K562 (cell line): ENCODE measurements at regions not wholly inside any gene's neighbourhood (a gene's known extent, or its start where the extent isn't known, plus 50 kb on each side); places are given as distances from the start of the nearest gene placed in this dataset.

ENCODE experiments used
- ATAC-seq: fragments of 200-7000 bp; cut with Tn5 transposase; 3 replicates; pipeline ENCODE4 v1.9.1; 2020; ENCODE audit warnings: moderate library complexity
- BruUV-seq: library from RNA; stranded (reverse); fragments of 400-500 nt; replicated peaks from 2 replicates; lab custom pipeline; 2021; lab: Mats Ljungman, UMichigan
- CTCF ChIA-PET: fragments of 300-600 bp; formaldehyde crosslinking; extraction: SDS; loops from one replicate; lab custom pipeline; 2021; ENCODE audit warnings: low intra/inter-chr PET ratio; lab: Yijun Ruan, JAX
- POLR2A ChIA-PET: fragments of 300-600, 350-650 bp; sonication (Branson Sonifier 250); formaldehyde crosslinking; extraction: SDS; loops from one replicate; lab custom pipeline; 2021; ENCODE audit warnings: antibody characterized with exemption, inconsistent platforms; lab: Yijun Ruan, JAX
- DNase-seq, 4 experiments: peaks; one replicate each; pipeline versions ENCODE4 v3.0.0 to v3.0.0-alpha.2; 2011 to 2018; ENCODE audit warnings: low spot score in 3 of 4, mixed read lengths in 3 of 4; ENCODE audit errors: extremely low read depth in 1 of 4
- FAIRE-seq: peaks from 2 replicates; lab custom pipeline; 2011; peaks lifted over from hg19 to GRCh38; lab: Jason Lieb, UNC
- H2AFZ ChIP-seq: 2 replicates; pipeline ENCODE4 v1.6.0; 2011; ENCODE audit warnings: low read depth, low read length, control low read depth, inconsistent platforms
- H3K27ac ChIP-seq: fragments of 200-600 bp; 3 replicates; pipeline ENCODE4 v1.8.0; 2011; ENCODE audit warnings: low read depth, mild to moderate bottlenecking, control low read depth, inconsistent platforms, low read length, moderate library complexity, mixed read lengths; ENCODE audit errors: extremely low read depth
- H3K27me3 ChIP-seq, 2 experiments: fragments of 300-600 bp in 1 of 2; 2 replicates in 1 of 2; 3 replicates in 1 of 2; pipeline versions ENCODE4 v1.6.0 to v1.8.0; 2011; ENCODE audit warnings: inconsistent platforms in 2 of 2, low read length in 2 of 2, mild to moderate bottlenecking in 1 of 2, mixed read lengths in 1 of 2, moderate library complexity in 1 of 2; ENCODE audit not compliant: control insufficient read depth in 2 of 2, insufficient read depth in 2 of 2
- H3K36me3 ChIP-seq: fragments of 300-600 bp; 3 replicates; pipeline ENCODE4 v1.8.0; 2011; ENCODE audit warnings: mild to moderate bottlenecking, low read length, inconsistent platforms; ENCODE audit not compliant: control insufficient read depth, insufficient read depth
- H3K4me1 ChIP-seq, 2 experiments: fragments of 200-600 bp in 1 of 2; replicated peaks in 1 of 2; 2 replicates in 1 of 2; 3 replicates in 1 of 2; pipeline versions ENCODE4 v1.5.1 to v1.8.0; 2011; ENCODE audit warnings: inconsistent platforms in 2 of 2, low read length in 2 of 2, mild to moderate bottlenecking in 1 of 2, mixed read lengths in 1 of 2, moderate library complexity in 1 of 2; ENCODE audit not compliant: control insufficient read depth in 2 of 2, insufficient read depth in 2 of 2
- H3K4me2 ChIP-seq: 2 replicates; pipeline ENCODE4 v1.6.1; 2011; ENCODE audit warnings: low read length, control low read depth, inconsistent platforms, mixed read lengths; ENCODE audit not compliant: insufficient read depth
- H3K4me3 ChIP-seq: fragments of 200-600 bp; sonication (generic), shearing (Covaris generic); 2 replicates; pipeline ENCODE4 v1.5.1; 2016; ENCODE audit warnings: control low read depth, inconsistent platforms
- H3K79me2 ChIP-seq: fragments of 200-600 bp; 3 replicates; pipeline ENCODE4 v1.8.0; 2011; ENCODE audit warnings: low read length, inconsistent platforms; ENCODE audit not compliant: control insufficient read depth, insufficient read depth
- H3K9ac ChIP-seq, 2 experiments: 2 replicates each; pipeline versions ENCODE4 v1.6.0 to v1.6.1; 2011; ENCODE audit warnings: low read depth in 2 of 2, low read length in 2 of 2, control low read depth in 1 of 2, inconsistent platforms in 1 of 2, mild to moderate bottlenecking in 1 of 2, mixed read lengths in 1 of 2; ENCODE audit not compliant: insufficient read depth in 1 of 2
- H3K9me1 ChIP-seq: one replicate; pipeline ENCODE4 v1.6.0; 2011; ENCODE audit warnings: inconsistent platforms, mild to moderate bottlenecking, low read length, moderate library complexity; ENCODE audit not compliant: control insufficient read depth, insufficient read depth
- H3K9me3 ChIP-seq: replicated peaks from 2 replicates; pipeline ENCODE4 v1.5.1; 2011; ENCODE audit warnings: low read depth, low read length, inconsistent platforms; ENCODE audit not compliant: control insufficient read depth, insufficient read depth
- H4K20me1 ChIP-seq: replicated peaks from 2 replicates; pipeline ENCODE4 v1.6.1; 2011; ENCODE audit warnings: low read length, inconsistent platforms, mixed read lengths; ENCODE audit not compliant: control insufficient read depth, insufficient read depth
- BDP1 ChIP-seq: IDR thresholded peaks from 3 replicates; pipeline ENCODE4 v1.6.1; 2011; ENCODE audit not compliant: insufficient read length, insufficient read depth
- BMI1 ChIP-seq: fragments of 150-350 bp; IDR thresholded peaks from 2 replicates; pipeline ENCODE4 v1.6.1; 2014; ENCODE audit warnings: low read length
- LCOR ChIP-seq: sonication (generic); formaldehyde crosslinking; IDR thresholded peaks from 2 replicates; pipeline ENCODE4 v1.8.0; 2022; ENCODE audit warnings: mild to moderate bottlenecking, missing genetic modification reagents
- NELFE ChIP-seq: IDR thresholded peaks from 2 replicates; pipeline ENCODE4 v1.6.1; 2011; ENCODE audit warnings: mild to moderate bottlenecking; ENCODE audit not compliant: insufficient read depth, insufficient read length
- POU5F1 ChIP-seq: fragments of 150-350 bp; IDR thresholded peaks from 2 replicates; pipeline ENCODE4 v1.6.1; 2014; ENCODE audit warnings: borderline replicate concordance, low read length, low read depth, mild to moderate bottlenecking; ENCODE audit not compliant: partially characterized antibody
- SETDB1 ChIP-seq: IDR thresholded peaks from one replicate; pipeline ENCODE4 v1.6.1; 2012; ENCODE audit warnings: low read length, control low read depth, inconsistent platforms
- TGIF2 ChIP-seq: sonication (generic); formaldehyde crosslinking; IDR thresholded peaks from 2 replicates; pipeline ENCODE4 v1.8.1; 2022; ENCODE audit warnings: mild to moderate bottlenecking, missing genetic modification reagents, moderate library complexity
- ZBTB11 ChIP-seq, 3 experiments: fragments of 200-800 bp in 1 of 3; fragments of 250-450 bp in 1 of 3; fragments of 450-650 bp in 1 of 3; sonication (Bioruptor Pico) in 1 of 3; sonication (Bioruptor generic) in 1 of 3; formaldehyde crosslinking in 1 of 3; IDR thresholded peaks; 2 replicates each; pipeline versions ENCODE4 v1.6.1 to v1.8.0; 2016 to 2022; ENCODE audit warnings: mild to moderate bottlenecking in 2 of 3, missing genetic modification characterization in 2 of 3, missing compliant biosample characterization in 1 of 3, moderate library complexity in 1 of 3
- ZNF280A ChIP-seq: fragments of 450-650 bp; IDR thresholded peaks from 2 replicates; pipeline ENCODE4 v1.6.1; 2018; ENCODE audit warnings: mild to moderate bottlenecking, low read depth; ENCODE audit not compliant: partially characterized antibody
- ZNF695 ChIP-seq: fragments of 450-650 bp; formaldehyde crosslinking; IDR thresholded peaks from 2 replicates; pipeline ENCODE4 v1.4.0; 2020; ENCODE audit warnings: mild to moderate bottlenecking, moderate library complexity
- ZNF707 ChIP-seq: fragments of 250-450 bp; sonication (Bioruptor Pico); conservative IDR thresholded peaks from 2 replicates; pipeline ENCODE4 v1.8.0; 2022; ENCODE audit warnings: inconsistent platforms, mild to moderate bottlenecking, moderate library complexity
- WGBS: fragments of 100-300 bp; shearing (Covaris generic); methylation state at CpG from one replicate; pipeline ENCODE4 v1.1.6; 2016; ENCODE audit warnings: low coverage, mixed read lengths; ENCODE audit not compliant: insufficient coverage; ENCODE audit errors: missing lambda C conversion rate; 5-methylcytosine and 5-hydroxymethylcytosine counted together
- in situ Hi-C: fragments of 300-500 bp; cut with MboI; formaldehyde crosslinking; loops from 4 replicates; pipeline ENCODE4 v1.15.0; 2018; ENCODE audit warnings: inconsistent platforms, mixed read lengths
- intact Hi-C: fragments of 100-400 bp; cut with micrococcal nuclease; formaldehyde crosslinking; loops from 2 replicates; pipeline ENCODE4 v1.14.2; 2022
- TF ChIP-seq, protein P1 (sequence below): sonication (generic); formaldehyde crosslinking; IDR thresholded peaks from 2 replicates; pipeline ENCODE4 v1.8.0; 2022; ENCODE audit warnings: mild to moderate bottlenecking, low read depth, missing genetic modification reagents

GRCh38 chr6:109897561-109898080 is 80.5 kb upstream of the GPR6 start (continued):
- TF ChIP-seq ZBTB11 (CRISPR knock-in tag; IDR thresholded peaks at IDR 0.05): no peak
- TF ChIP-seq LCOR (CRISPR knock-in tag): no peak
- TF ChIP-seq, all 486 proteins: peak for 0

DNA sequence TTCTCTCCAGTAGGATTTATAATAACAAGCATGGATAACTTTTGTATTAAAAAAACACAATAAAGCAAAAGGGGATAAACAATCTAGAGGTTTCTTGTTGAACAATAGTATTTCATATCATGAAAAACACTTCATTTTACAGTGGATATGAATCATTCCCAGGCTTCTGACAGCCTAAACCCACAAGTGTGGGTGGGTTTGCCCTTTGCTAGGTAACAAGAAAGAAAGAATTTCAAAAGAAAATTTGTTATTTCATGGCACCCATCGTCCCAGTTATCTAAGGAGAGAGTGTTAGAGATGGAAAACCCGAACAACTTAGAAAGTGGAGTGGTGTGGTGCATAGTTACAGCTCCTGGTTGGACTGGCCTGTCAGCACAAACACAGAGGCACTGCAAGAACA is 76.1 kb upstream of the GPR6 start:
- TF ChIP-seq SETDB1 (no peak), BMI1 (no peak), TGIF2 (CRISPR knock-in tag) (no peak), BDP1 (no peak), POU5F1 (no peak), ZNF707 (no peak), NELFE (no peak), ZNF695 (CRISPR knock-in tag) (no peak), ZNF280A (no peak)
- TF ChIP-seq, protein P1, sequence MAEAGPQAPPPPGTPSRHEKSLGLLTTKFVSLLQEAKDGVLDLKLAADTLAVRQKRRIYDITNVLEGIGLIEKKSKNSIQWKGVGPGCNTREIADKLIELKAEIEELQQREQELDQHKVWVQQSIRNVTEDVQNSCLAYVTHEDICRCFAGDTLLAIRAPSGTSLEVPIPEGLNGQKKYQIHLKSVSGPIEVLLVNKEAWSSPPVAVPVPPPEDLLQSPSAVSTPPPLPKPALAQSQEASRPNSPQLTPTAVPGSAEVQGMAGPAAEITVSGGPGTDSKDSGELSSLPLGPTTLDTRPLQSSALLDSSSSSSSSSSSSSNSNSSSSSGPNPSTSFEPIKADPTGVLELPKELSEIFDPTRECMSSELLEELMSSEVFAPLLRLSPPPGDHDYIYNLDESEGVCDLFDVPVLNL: no peak
- WGBS: 0% methylated on average over 2 of the region's 2 CpGs
- in situ Hi-C loops (no loop called here), intact Hi-C loops (no loop called here)
- no peak overlapping the region for H3K4me3 ChIP-seq
- no peak overlapping the region for H2AFZ ChIP-seq
- CTCF ChIA-PET: no interaction called here
- H3K9me3 ChIP-seq: no peaks in the 10 kb centered on the region
- no peak overlapping the region for H3K27ac ChIP-seq
- no peaks in the 10 kb centered on the region for H4K20me1 ChIP-seq
- H3K9me1 ChIP-seq: no peaks in the 10 kb centered on the region
- no peak overlapping the region for H3K4me2 ChIP-seq
- H3K27me3 ChIP-seq: no peaks in the 10 kb centered on the region
- BruUV-seq: no TSS peak
- ATAC-seq (no peak), DNase-seq (no peak), FAIRE-seq (no peak)
- H3K36me3 ChIP-seq: no peaks in the 10 kb centered on the region
- H3K9ac ChIP-seq: no peak overlapping the region
- H3K79me2 ChIP-seq: no peaks in the 10 kb centered on the region
- POLR2A ChIA-PET: interaction anchor here (0.9 kb wide), 1 partner anchor 525 kb away, joined by 3 read pairs; no protein-coding TSS in a partner anchor
- H3K4me1 ChIP-seq: no peaks in the 10 kb centered on the region
